Stomach (tissue), 4 donors: ENCODE measurements at regions not wholly inside any gene's neighbourhood (a gene's known extent, or its start where the extent isn't known, plus 50 kb on each side); places are given as distances from the start of the nearest gene placed in this dataset.

Experiments
- EP300 ChIP-seq: sonication (generic); formaldehyde crosslinking; IDR thresholded peaks from one replicate; pipeline ENCODE4 v1.6.1; 2017; ENCODE audit warnings: antibody characterized with exemption
- POLR2AphosphoS5 ChIP-seq, 3 donors: sonication (generic); formaldehyde crosslinking; IDR thresholded peaks; one replicate each; pipeline ENCODE4 v1.6.1; 2016; ENCODE audit warnings: antibody characterized with exemption in 3 of 3
- TF ChIP-seq, protein P1 (sequence below), 7 experiments: fragments of 450-650 bp in 4 of 7; fragments of 200-600 bp in 3 of 7; sonication (generic) in 3 of 7; IDR thresholded peaks; one replicate each; pipeline ENCODE4 v1.5.1; 2016 to 2019; ENCODE audit warnings: antibody characterized with exemption in 7 of 7, control low read depth in 2 of 7, mild to moderate bottlenecking in 1 of 7

- TF ChIP-seq EP300 (no peak), POLR2AphosphoS5 (IDR thresholded peaks at IDR 0.05) (no peak)
- TF ChIP-seq, protein P1, sequence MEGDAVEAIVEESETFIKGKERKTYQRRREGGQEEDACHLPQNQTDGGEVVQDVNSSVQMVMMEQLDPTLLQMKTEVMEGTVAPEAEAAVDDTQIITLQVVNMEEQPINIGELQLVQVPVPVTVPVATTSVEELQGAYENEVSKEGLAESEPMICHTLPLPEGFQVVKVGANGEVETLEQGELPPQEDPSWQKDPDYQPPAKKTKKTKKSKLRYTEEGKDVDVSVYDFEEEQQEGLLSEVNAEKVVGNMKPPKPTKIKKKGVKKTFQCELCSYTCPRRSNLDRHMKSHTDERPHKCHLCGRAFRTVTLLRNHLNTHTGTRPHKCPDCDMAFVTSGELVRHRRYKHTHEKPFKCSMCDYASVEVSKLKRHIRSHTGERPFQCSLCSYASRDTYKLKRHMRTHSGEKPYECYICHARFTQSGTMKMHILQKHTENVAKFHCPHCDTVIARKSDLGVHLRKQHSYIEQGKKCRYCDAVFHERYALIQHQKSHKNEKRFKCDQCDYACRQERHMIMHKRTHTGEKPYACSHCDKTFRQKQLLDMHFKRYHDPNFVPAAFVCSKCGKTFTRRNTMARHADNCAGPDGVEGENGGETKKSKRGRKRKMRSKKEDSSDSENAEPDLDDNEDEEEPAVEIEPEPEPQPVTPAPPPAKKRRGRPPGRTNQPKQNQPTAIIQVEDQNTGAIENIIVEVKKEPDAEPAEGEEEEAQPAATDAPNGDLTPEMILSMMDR (IDR thresholded peaks at IDR 0.05): no peak
These were observed 500.6 kb downstream of the DISC1 start for GRCh38 chr1:232127190-232127589.
